ENCODE measurements at regions not wholly inside any gene's neighbourhood (a gene's known extent, or its start where the extent isn't known, plus 50 kb on each side); places are given as distances from the start of the nearest gene placed in this dataset.
"Not testable (repeated sequence)": the region's sequence is repeated elsewhere in the genome, so short reads cannot be mapped to it uniquely, and the experiment has no call there.

GRCh38 chr3:106360901-106361300 is 492.1 kb upstream of the CBLB start:
- not testable (repeated sequence) for H3K4ac ChIP-seq (ENCODE audit: low read depth, low read length); H3K9me3 ChIP-seq (ENCODE audit: insufficient read depth, low read depth, low read length); H3K79me2 ChIP-seq (ENCODE audit: control insufficient read depth, insufficient read depth, low read length, poor library complexity); H3K27ac ChIP-seq (ENCODE audit: low read depth, low read length); H4K91ac ChIP-seq (ENCODE audit: low read depth, low read length); H2BK120ac ChIP-seq (ENCODE audit: insufficient read depth, low read length, poor library complexity); H3K4me3 ChIP-seq (ENCODE audit: low read depth, low read length); H3K27me3 ChIP-seq (ENCODE audit: insufficient read depth, low read length); H3K36me3 ChIP-seq (ENCODE audit: control insufficient read depth in 1 of 2, insufficient read depth in 2 of 2, low read length in 2 of 2); H2AFZ ChIP-seq (ENCODE audit: insufficient read depth, low read length, poor library complexity); H2BK12ac ChIP-seq (ENCODE audit: low read length); H3K4me2 ChIP-seq (ENCODE audit: low read length); H2BK5ac ChIP-seq (ENCODE audit: low read depth, low read length, poor library complexity); H4K8ac ChIP-seq (ENCODE audit: low read depth, low read length); H3K14ac ChIP-seq (ENCODE audit: low read length); H3K23ac ChIP-seq (ENCODE audit: low read length); H3K79me1 ChIP-seq (ENCODE audit: low read length); H2AK5ac ChIP-seq (ENCODE audit: low read length); H3K9ac ChIP-seq (ENCODE audit: low read length); H4K12ac ChIP-seq (ENCODE audit: low read depth, low read length); H3K4me1 ChIP-seq (ENCODE audit: control insufficient read depth in 1 of 2, insufficient read depth in 2 of 2, low read length in 2 of 2); H3K18ac ChIP-seq (ENCODE audit: low read length)
- DNase-seq: peak in 1 of 2 donors; percentile 20
- no CpG with 5 or more reads among the region's 1 CpG for WGBS (ENCODE audit: extremely low coverage, insufficient coverage, insufficient read length)

GRCh38 chr3:106364477-106364876 is 495.7 kb upstream of the CBLB start:
- WGBS (ENCODE audit: extremely low coverage, insufficient coverage, insufficient read length): no CpG with 5 or more reads among the region's 1 CpG
- H2BK5ac ChIP-seq (ENCODE audit: low read depth, low read length, poor library complexity): no peak overlapping the region
- no peak overlapping the region for H4K12ac ChIP-seq (ENCODE audit: low read depth, low read length)
- no peaks in the 10 kb centered on the region for H3K4me1 ChIP-seq (ENCODE audit: control insufficient read depth in 1 of 2, insufficient read depth in 2 of 2, low read length in 2 of 2)
- no peak overlapping the region for H3K23ac ChIP-seq (ENCODE audit: low read length)
- no peak overlapping the region for H3K27ac ChIP-seq (ENCODE audit: low read depth, low read length)
- H3K79me2 ChIP-seq (ENCODE audit: control insufficient read depth, insufficient read depth, low read length, poor library complexity): no peaks in the 10 kb centered on the region
- no peaks in the 10 kb centered on the region for H3K27me3 ChIP-seq (ENCODE audit: insufficient read depth, low read length)
- H3K14ac ChIP-seq (ENCODE audit: low read length): no peak overlapping the region
- H3K36me3 ChIP-seq (ENCODE audit: control insufficient read depth in 1 of 2, insufficient read depth in 2 of 2, low read length in 2 of 2): no peaks in the 10 kb centered on the region
- H3K4me3 ChIP-seq (ENCODE audit: low read depth, low read length): no peak overlapping the region
- no peak for DNase-seq
- H4K8ac ChIP-seq (ENCODE audit: low read depth, low read length): no peak overlapping the region
- no peak overlapping the region for H2AFZ ChIP-seq (ENCODE audit: insufficient read depth, low read length, poor library complexity)
- H3K9ac ChIP-seq (ENCODE audit: low read length): no peak overlapping the region
- no peak overlapping the region for H4K91ac ChIP-seq (ENCODE audit: low read depth, low read length)
- no peak overlapping the region for H2AK5ac ChIP-seq (ENCODE audit: low read length)
- no peak overlapping the region for H3K18ac ChIP-seq (ENCODE audit: low read length)
- H2BK12ac ChIP-seq (ENCODE audit: low read length): no peak overlapping the region
- no peak overlapping the region for H3K4ac ChIP-seq (ENCODE audit: low read depth, low read length)
- H3K4me2 ChIP-seq (ENCODE audit: low read length): no peak overlapping the region
- no peaks in the 10 kb centered on the region for H3K79me1 ChIP-seq (ENCODE audit: low read length)
- no peak overlapping the region for H2BK120ac ChIP-seq (ENCODE audit: insufficient read depth, low read length, poor library complexity)
- H3K9me3 ChIP-seq (ENCODE audit: insufficient read depth, low read depth, low read length): peaks cover 4% of the 10 kb centered on the region

- no peak overlapping the region for H3K23ac ChIP-seq (ENCODE audit: low read length)
- H3K9me3 ChIP-seq (ENCODE audit: insufficient read depth, low read depth, low read length): peaks cover 4% of the 10 kb centered on the region
- no CpG with 5 or more reads among the region's 1 CpG for WGBS (ENCODE audit: extremely low coverage, insufficient coverage, insufficient read length)
- H4K8ac ChIP-seq (ENCODE audit: low read depth, low read length): no peak overlapping the region
- no peaks in the 10 kb centered on the region for H3K4me1 ChIP-seq (ENCODE audit: control insufficient read depth in 1 of 2, insufficient read depth in 2 of 2, low read length in 2 of 2)
- H3K27ac ChIP-seq (ENCODE audit: low read depth, low read length): no peak overlapping the region
- H2BK5ac ChIP-seq (ENCODE audit: low read depth, low read length, poor library complexity): no peak overlapping the region
- no peak overlapping the region for H4K12ac ChIP-seq (ENCODE audit: low read depth, low read length)
- H3K9ac ChIP-seq (ENCODE audit: low read length): no peak overlapping the region
- H2BK120ac ChIP-seq (ENCODE audit: insufficient read depth, low read length, poor library complexity): no peak overlapping the region
- DNase-seq: no peak
- H2AK5ac ChIP-seq (ENCODE audit: low read length): no peak overlapping the region
- no peaks in the 10 kb centered on the region for H3K79me1 ChIP-seq (ENCODE audit: low read length)
- H3K18ac ChIP-seq (ENCODE audit: low read length): no peak overlapping the region
- H3K27me3 ChIP-seq (ENCODE audit: insufficient read depth, low read length): no peaks in the 10 kb centered on the region
- H3K14ac ChIP-seq (ENCODE audit: low read length): no peak overlapping the region
- no peak overlapping the region for H3K4me3 ChIP-seq (ENCODE audit: low read depth, low read length)
- H3K4me2 ChIP-seq (ENCODE audit: low read length): no peak overlapping the region
- no peaks in the 10 kb centered on the region for H3K79me2 ChIP-seq (ENCODE audit: control insufficient read depth, insufficient read depth, low read length, poor library complexity)
- H4K91ac ChIP-seq (ENCODE audit: low read depth, low read length): no peak overlapping the region
- no peaks in the 10 kb centered on the region for H3K36me3 ChIP-seq (ENCODE audit: control insufficient read depth in 1 of 2, insufficient read depth in 2 of 2, low read length in 2 of 2)
- no peak overlapping the region for H2AFZ ChIP-seq (ENCODE audit: insufficient read depth, low read length, poor library complexity)
- no peak overlapping the region for H3K4ac ChIP-seq (ENCODE audit: low read depth, low read length)
- no peak overlapping the region for H2BK12ac ChIP-seq (ENCODE audit: low read length)
These were observed 496.4 kb upstream of the CBLB start for GRCh38 chr3:106365061-106365691.

- Histone ChIP-seq H4K12ac (ENCODE audit: low read depth, low read length) (no peak overlapping the region), H3K27ac (ENCODE audit: low read depth, low read length) (no peak overlapping the region), H4K8ac (ENCODE audit: low read depth, low read length) (no peak overlapping the region), H3K4me2 (ENCODE audit: low read length) (no peak overlapping the region), H3K14ac (ENCODE audit: low read length) (no peak overlapping the region), H2BK12ac (ENCODE audit: low read length) (no peak overlapping the region), H3K9ac (ENCODE audit: low read length) (no peak overlapping the region), H2AK5ac (ENCODE audit: low read length) (no peak overlapping the region), H3K4me1 (ENCODE audit: control insufficient read depth in 1 of 2, insufficient read depth in 2 of 2, low read length in 2 of 2) (no peaks in the 10 kb centered on the region), H3K79me2 (ENCODE audit: control insufficient read depth, insufficient read depth, low read length, poor library complexity) (no peaks in the 10 kb centered on the region), H3K27me3 (ENCODE audit: insufficient read depth, low read length) (no peaks in the 10 kb centered on the region), H3K36me3 (ENCODE audit: control insufficient read depth in 1 of 2, insufficient read depth in 2 of 2, low read length in 2 of 2) (no peaks in the 10 kb centered on the region), H4K91ac (ENCODE audit: low read depth, low read length) (no peak overlapping the region), H2BK120ac (ENCODE audit: insufficient read depth, low read length, poor library complexity) (no peak overlapping the region), H3K18ac (ENCODE audit: low read length) (no peak overlapping the region), H3K79me1 (ENCODE audit: low read length) (no peaks in the 10 kb centered on the region), H3K9me3 (ENCODE audit: insufficient read depth, low read depth, low read length) (peaks cover 4% of the 10 kb centered on the region), H2BK5ac (ENCODE audit: low read depth, low read length, poor library complexity) (no peak overlapping the region), H3K4me3 (ENCODE audit: low read depth, low read length) (no peak overlapping the region), H3K23ac (ENCODE audit: low read length) (no peak overlapping the region), H3K4ac (ENCODE audit: low read depth, low read length) (no peak overlapping the region), H2AFZ (ENCODE audit: insufficient read depth, low read length, poor library complexity) (no peak overlapping the region)
- DNase-seq: no peak
These were observed 497.5 kb upstream of the CBLB start for GRCh38 chr3:106366352-106366751.

All from trophoblast cell (in vitro differentiated cells and primary cell).